ENCODE measurements at regions not wholly inside any gene's neighbourhood (a gene's known extent, or its start where the extent isn't known, plus 50 kb on each side); places are given as distances from the start of the nearest gene placed in this dataset.

GRCh38 chr5:97266576-97266975 is 83.5 kb upstream of the RIOK2 start:
- Histone ChIP-seq H3K4me3 (replicated peaks in 1 of 3) (no peak overlapping the region), H3K4me1 (no peaks in the 10 kb centered on the region), H3K27me3 (no peaks in the 10 kb centered on the region), H3K27ac (no peak overlapping the region), H3K36me3 (no peaks in the 10 kb centered on the region), H3K9me3 (no peaks in the 10 kb centered on the region)
- WGBS, 2 donors: 59 to 74% methylated on average over 5 of the region's 5 CpGs
- no peak for DNase-seq
- no peak for TF ChIP-seq CTCF (IDR thresholded peaks at IDR 0.05)
- intact Hi-C loops (cut with DNase I): no loop called here

- no peak overlapping the region for H3K4me3 ChIP-seq (replicated peaks in 1 of 3)
- intact Hi-C loops (cut with DNase I): no loop called here
Measured at GRCh38 chr5:97267767-97268166, 84.7 kb upstream of the RIOK2 start.

GRCh38 chr5:97276474-97277120 is 93.5 kb upstream of the RIOK2 start:
- no peak overlapping the region for H3K27ac ChIP-seq
- no peak overlapping the region for H3K4me3 ChIP-seq (replicated peaks in 1 of 3)
- intact Hi-C loops (cut with DNase I): no loop called here
- no peaks in the 10 kb centered on the region for H3K4me1 ChIP-seq
- H3K36me3 ChIP-seq: no peaks in the 10 kb centered on the region
- TF ChIP-seq POLR2A (IDR thresholded peaks at IDR 0.05): no peak
- TF ChIP-seq CTCF (IDR thresholded peaks at IDR 0.05): no peak
- H3K9me3 ChIP-seq: no peaks in the 10 kb centered on the region
- no peak for DNase-seq
- no peaks in the 10 kb centered on the region for H3K27me3 ChIP-seq
- WGBS, 2 donors: 65 to 71% methylated on average over 3 of the region's 3 CpGs

More at GRCh38 chr5:97267767-97268166, 84.7 kb upstream of the RIOK2 start:
- DNase-seq: no peak
- H3K9me3 ChIP-seq: no peaks in the 10 kb centered on the region
- no peaks in the 10 kb centered on the region for H3K27me3 ChIP-seq
- WGBS, 2 donors: 33% methylated on average over 3 of the region's 3 CpGs
- no peak for TF ChIP-seq CTCF (IDR thresholded peaks at IDR 0.05)
- no peak for TF ChIP-seq POLR2A (IDR thresholded peaks at IDR 0.05)
- H3K36me3 ChIP-seq: no peaks in the 10 kb centered on the region
- no peak overlapping the region for H3K27ac ChIP-seq
- no peaks in the 10 kb centered on the region for H3K4me1 ChIP-seq

- H3K27me3 ChIP-seq: no peaks in the 10 kb centered on the region
- TF ChIP-seq POLR2A (IDR thresholded peaks at IDR 0.05): no peak
- TF ChIP-seq CTCF (IDR thresholded peaks at IDR 0.05): no peak
- no peaks in the 10 kb centered on the region for H3K9me3 ChIP-seq
- H3K4me3 ChIP-seq (replicated peaks in 1 of 3): no peak overlapping the region
- WGBS, 2 donors: 85 to 87% methylated on average over 7 of the region's 7 CpGs
- no peak for DNase-seq
- no peaks in the 10 kb centered on the region for H3K4me1 ChIP-seq
- no peak overlapping the region for H3K27ac ChIP-seq
- intact Hi-C loops (cut with DNase I): no loop called here
- no peaks in the 10 kb centered on the region for H3K36me3 ChIP-seq
Measured at GRCh38 chr5:97281257-97281656, 98.2 kb upstream of the RIOK2 start.

- no peak overlapping the region for H3K27ac ChIP-seq
- H3K9me3 ChIP-seq: no peaks in the 10 kb centered on the region
- no peaks in the 10 kb centered on the region for H3K27me3 ChIP-seq
- 15 to 19% methylated on average over 4 to 5 of the region's 5 CpGs for WGBS, 2 donors
- H3K4me1 ChIP-seq: no peaks in the 10 kb centered on the region
- DNase-seq: no peak
- no peak for TF ChIP-seq POLR2A (IDR thresholded peaks at IDR 0.05)
- no peak for TF ChIP-seq CTCF (IDR thresholded peaks at IDR 0.05)
- no peak overlapping the region for H3K4me3 ChIP-seq (replicated peaks in 1 of 3)
- intact Hi-C loops (cut with DNase I): no loop called here
- H3K36me3 ChIP-seq: no peaks in the 10 kb centered on the region
Measured at GRCh38 chr5:97297063-97297703, 114.1 kb upstream of the RIOK2 start.
